ENCODE measurements at regions not wholly inside any gene's neighbourhood (a gene's known extent, or its start where the extent isn't known, plus 50 kb on each side); places are given as distances from the start of the nearest gene placed in this dataset.

- Histone ChIP-seq H3K36me3 (ENCODE audit: control insufficient read depth in 3 of 3, insufficient read depth in 2 of 3, low read depth in 1 of 3, low read length in 3 of 3) (no peaks in the 10 kb centered on the region), H3K4me3 (ENCODE audit: low read depth in 1 of 3, low read length in 3 of 3) (no peak overlapping the region), H3K27me3 (ENCODE audit: control insufficient read depth in 3 of 3, insufficient read depth in 3 of 3, low read length in 3 of 3) (no peaks in the 10 kb centered on the region), H3K4me1 (ENCODE audit: control insufficient read depth in 3 of 3, insufficient read depth in 2 of 3, low read depth in 1 of 3, low read length in 2 of 3) (no peaks in the 10 kb centered on the region), H3K9me3 (ENCODE audit: control insufficient read depth in 2 of 2, insufficient read depth in 1 of 2, low read depth in 1 of 2, low read length in 1 of 2) (no peaks in the 10 kb centered on the region), H3K27ac (ENCODE audit: low read depth in 1 of 3, low read length in 2 of 3) (no peak overlapping the region)
- 63 to 71% (median 68%) methylated on average over 2 of the region's 2 CpGs for WGBS, 3 donors
- DNase-seq (no peak), FAIRE-seq (no peak)
Observed at GRCh38 chr2:122100346-122100745, 344.9 kb downstream of the TSN start.

GRCh38 chr2:122100756-122101155, 345.3 kb downstream of the TSN start:
- DNase-seq (no peak), FAIRE-seq (no peak)
- H3K36me3 ChIP-seq (ENCODE audit: control insufficient read depth in 3 of 3, insufficient read depth in 2 of 3, low read depth in 1 of 3, low read length in 3 of 3), result no peaks in the 10 kb centered on the region
- H3K4me3 ChIP-seq (ENCODE audit: low read depth in 1 of 3, low read length in 3 of 3), result no peak overlapping the region
- H3K27me3 ChIP-seq (ENCODE audit: control insufficient read depth in 3 of 3, insufficient read depth in 3 of 3, low read length in 3 of 3), result no peaks in the 10 kb centered on the region
- no peaks in the 10 kb centered on the region for H3K9me3 ChIP-seq (ENCODE audit: control insufficient read depth in 2 of 2, insufficient read depth in 1 of 2, low read depth in 1 of 2, low read length in 1 of 2)
- H3K4me1 ChIP-seq (ENCODE audit: control insufficient read depth in 3 of 3, insufficient read depth in 2 of 3, low read depth in 1 of 3, low read length in 2 of 3), result no peaks in the 10 kb centered on the region
- no peak overlapping the region for H3K27ac ChIP-seq (ENCODE audit: low read depth in 1 of 3, low read length in 2 of 3)

DNA sequence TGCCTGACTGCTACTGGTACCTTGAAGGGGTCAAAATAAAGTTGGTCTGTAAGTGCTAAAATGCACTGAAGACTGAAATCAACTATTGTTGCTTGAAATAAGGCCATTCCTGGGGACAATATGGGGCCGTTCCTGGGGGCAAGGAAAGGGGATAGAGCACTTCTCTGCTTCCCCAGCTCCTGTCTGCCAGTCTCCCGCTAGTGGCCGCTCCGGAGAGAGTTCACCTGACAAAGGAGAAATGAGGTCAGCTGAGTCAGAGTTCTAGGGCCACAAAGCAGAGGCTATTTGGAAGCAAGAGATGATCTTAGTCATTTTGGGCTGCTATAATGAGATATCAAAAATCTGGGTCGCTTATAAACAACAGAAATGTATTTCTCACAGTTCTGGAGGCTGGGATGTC, 345.9 kb downstream of the TSN start:
- H3K4me1 ChIP-seq (ENCODE audit: control insufficient read depth in 3 of 3, insufficient read depth in 2 of 3, low read depth in 1 of 3, low read length in 2 of 3), result no peaks in the 10 kb centered on the region
- no peak for FAIRE-seq
- no peak overlapping the region for H3K27ac ChIP-seq (ENCODE audit: low read depth in 1 of 3, low read length in 2 of 3)
- no peaks in the 10 kb centered on the region for H3K36me3 ChIP-seq (ENCODE audit: control insufficient read depth in 3 of 3, insufficient read depth in 2 of 3, low read depth in 1 of 3, low read length in 3 of 3)
- no peaks in the 10 kb centered on the region for H3K27me3 ChIP-seq (ENCODE audit: control insufficient read depth in 3 of 3, insufficient read depth in 3 of 3, low read length in 3 of 3)
- no peaks in the 10 kb centered on the region for H3K9me3 ChIP-seq (ENCODE audit: control insufficient read depth in 2 of 2, insufficient read depth in 1 of 2, low read depth in 1 of 2, low read length in 1 of 2)
- no peak for DNase-seq
- H3K4me3 ChIP-seq (ENCODE audit: low read depth in 1 of 3, low read length in 3 of 3), result no peak overlapping the region
- WGBS, 3 donors, result 70 to 80% (median 72%) methylated on average over 5 of the region's 5 CpGs

DNA sequence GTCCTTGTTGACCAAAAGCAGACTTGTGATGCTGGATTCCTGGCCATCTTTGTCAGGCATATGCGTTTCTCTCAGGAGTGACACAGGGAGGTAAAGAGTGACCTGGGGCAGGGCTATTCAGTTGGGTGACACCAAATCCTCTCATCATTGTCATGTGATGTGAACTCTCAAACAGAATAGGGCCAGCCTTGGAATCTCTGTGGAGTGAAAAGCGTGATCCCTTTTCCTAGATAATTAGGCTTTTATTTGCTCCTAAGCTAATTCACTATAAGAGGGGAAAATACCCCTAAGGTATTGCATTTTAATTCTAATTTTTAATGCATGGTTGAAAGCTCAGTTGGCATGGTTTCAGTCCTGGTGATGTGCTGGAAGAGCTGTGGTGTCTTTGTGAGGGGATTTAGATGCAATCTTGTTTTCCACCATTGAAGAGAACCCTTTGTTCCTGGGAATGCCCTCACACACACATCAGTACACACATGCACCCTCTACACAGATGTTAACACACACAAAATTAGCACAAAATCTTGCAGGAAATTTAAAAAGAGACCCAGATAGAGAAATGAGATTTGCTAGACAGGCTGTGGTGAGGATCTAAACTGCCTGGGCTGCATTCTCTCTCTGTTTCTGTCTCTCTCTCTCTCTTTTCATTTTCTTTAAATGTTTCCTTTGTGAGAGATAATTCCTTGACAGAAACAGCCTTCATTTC, 349.9 kb downstream of the TSN start:
- 80 to 85% (median 81%) methylated on average over 2 of the region's 2 CpGs for WGBS, 3 donors
- Histone ChIP-seq H3K9me3 (ENCODE audit: control insufficient read depth in 2 of 2, insufficient read depth in 1 of 2, low read depth in 1 of 2, low read length in 1 of 2) (no peaks in the 10 kb centered on the region), H3K4me1 (ENCODE audit: control insufficient read depth in 3 of 3, insufficient read depth in 2 of 3, low read depth in 1 of 3, low read length in 2 of 3) (no peaks in the 10 kb centered on the region), H3K27ac (ENCODE audit: low read depth in 1 of 3, low read length in 2 of 3) (no peak overlapping the region), H3K4me3 (ENCODE audit: low read depth in 1 of 3, low read length in 3 of 3) (no peak overlapping the region), H3K36me3 (ENCODE audit: control insufficient read depth in 3 of 3, insufficient read depth in 2 of 3, low read depth in 1 of 3, low read length in 3 of 3) (no peaks in the 10 kb centered on the region), H3K27me3 (ENCODE audit: control insufficient read depth in 3 of 3, insufficient read depth in 3 of 3, low read length in 3 of 3) (peaks cover 0 to 5% (median 0%) of the 10 kb centered on the region in 3 donors)
- no peak for DNase-seq
- no peak for FAIRE-seq

DNA sequence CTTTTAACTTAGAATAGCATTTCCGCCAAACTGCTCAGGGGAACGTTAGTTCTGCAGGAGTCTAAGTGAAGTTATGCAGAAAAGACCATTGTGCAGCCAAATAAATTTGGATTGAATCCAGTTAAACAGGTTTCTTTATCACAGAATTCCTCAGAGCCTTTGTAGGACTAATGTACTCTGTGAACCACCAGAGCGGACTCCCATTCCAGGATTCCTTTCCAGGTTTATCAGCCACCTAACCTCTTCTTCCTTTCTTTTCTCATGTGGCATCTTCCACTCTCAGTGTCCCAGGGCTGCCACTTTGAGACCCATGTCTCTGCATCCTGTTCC, 350.4 kb downstream of the TSN start:
- Histone ChIP-seq H3K36me3 (ENCODE audit: control insufficient read depth in 3 of 3, insufficient read depth in 2 of 3, low read depth in 1 of 3, low read length in 3 of 3) (no peaks in the 10 kb centered on the region), H3K27me3 (ENCODE audit: control insufficient read depth in 3 of 3, insufficient read depth in 3 of 3, low read length in 3 of 3) (peaks cover 0 to 5% (median 0%) of the 10 kb centered on the region in 3 donors), H3K4me3 (ENCODE audit: low read depth in 1 of 3, low read length in 3 of 3) (no peak overlapping the region), H3K4me1 (ENCODE audit: control insufficient read depth in 3 of 3, insufficient read depth in 2 of 3, low read depth in 1 of 3, low read length in 2 of 3) (no peaks in the 10 kb centered on the region), H3K27ac (ENCODE audit: low read depth in 1 of 3, low read length in 2 of 3) (no peak overlapping the region), H3K9me3 (ENCODE audit: control insufficient read depth in 2 of 2, insufficient read depth in 1 of 2, low read depth in 1 of 2, low read length in 1 of 2) (no peaks in the 10 kb centered on the region)
- no peak for DNase-seq
- FAIRE-seq, result no peak
- 16 to 44% (median 33%) methylated on average over 3 of the region's 3 CpGs for WGBS, 3 donors

- 15 to 61% (median 48%) methylated on average over 1 of the region's 1 CpG for WGBS, 3 donors
- no peaks in the 10 kb centered on the region for H3K4me1 ChIP-seq (ENCODE audit: control insufficient read depth in 3 of 3, insufficient read depth in 2 of 3, low read depth in 1 of 3, low read length in 2 of 3)
- H3K4me3 ChIP-seq (ENCODE audit: low read depth in 1 of 3, low read length in 3 of 3), result no peak overlapping the region
- no peak overlapping the region for H3K27ac ChIP-seq (ENCODE audit: low read depth in 1 of 3, low read length in 2 of 3)
- no peaks in the 10 kb centered on the region for H3K36me3 ChIP-seq (ENCODE audit: control insufficient read depth in 3 of 3, insufficient read depth in 2 of 3, low read depth in 1 of 3, low read length in 3 of 3)
- FAIRE-seq, result no peak
- no peak for DNase-seq
- peaks cover 0 to 5% (median 0%) of the 10 kb centered on the region in 3 donors for H3K27me3 ChIP-seq (ENCODE audit: control insufficient read depth in 3 of 3, insufficient read depth in 3 of 3, low read length in 3 of 3)
- H3K9me3 ChIP-seq (ENCODE audit: control insufficient read depth in 2 of 2, insufficient read depth in 1 of 2, low read depth in 1 of 2, low read length in 1 of 2), result no peaks in the 10 kb centered on the region
Observed at GRCh38 chr2:122108186-122108585, 352.7 kb downstream of the TSN start.

- WGBS, 3 donors, result 69 to 81% (median 70%) methylated on average over 12 of the region's 12 CpGs
- Histone ChIP-seq H3K27me3 (ENCODE audit: control insufficient read depth in 3 of 3, insufficient read depth in 3 of 3, low read length in 3 of 3) (peaks cover 0 to 5% (median 0%) of the 10 kb centered on the region in 3 donors), H3K4me3 (ENCODE audit: low read depth in 1 of 3, low read length in 3 of 3) (no peak overlapping the region), H3K27ac (ENCODE audit: low read depth in 1 of 3, low read length in 2 of 3) (no peak overlapping the region), H3K9me3 (ENCODE audit: control insufficient read depth in 2 of 2, insufficient read depth in 1 of 2, low read depth in 1 of 2, low read length in 1 of 2) (no peaks in the 10 kb centered on the region), H3K36me3 (ENCODE audit: control insufficient read depth in 3 of 3, insufficient read depth in 2 of 3, low read depth in 1 of 3, low read length in 3 of 3) (no peaks in the 10 kb centered on the region), H3K4me1 (ENCODE audit: control insufficient read depth in 3 of 3, insufficient read depth in 2 of 3, low read depth in 1 of 3, low read length in 2 of 3) (no peaks in the 10 kb centered on the region)
- FAIRE-seq (no peak), DNase-seq (no peak)
Observed at GRCh38 chr2:122112216-122113005, 357.0 kb downstream of the TSN start.

- DNase-seq (no peak), FAIRE-seq (no peak)
- Histone ChIP-seq H3K9me3 (ENCODE audit: control insufficient read depth in 2 of 2, insufficient read depth in 1 of 2, low read depth in 1 of 2, low read length in 1 of 2) (no peaks in the 10 kb centered on the region), H3K27me3 (ENCODE audit: control insufficient read depth in 3 of 3, insufficient read depth in 3 of 3, low read length in 3 of 3) (no peaks in the 10 kb centered on the region), H3K36me3 (ENCODE audit: control insufficient read depth in 3 of 3, insufficient read depth in 2 of 3, low read depth in 1 of 3, low read length in 3 of 3) (no peaks in the 10 kb centered on the region), H3K27ac (ENCODE audit: low read depth in 1 of 3, low read length in 2 of 3) (no peak overlapping the region), H3K4me1 (ENCODE audit: control insufficient read depth in 3 of 3, insufficient read depth in 2 of 3, low read depth in 1 of 3, low read length in 2 of 3) (no peaks in the 10 kb centered on the region), H3K4me3 (ENCODE audit: low read depth in 1 of 3, low read length in 3 of 3) (no peak overlapping the region)
- WGBS, 3 donors, result 4 to 22% (median 11%) methylated on average over 2 of the region's 2 CpGs
Observed at GRCh38 chr2:122114421-122114820, 359.0 kb downstream of the TSN start.
